IPS-15b (cell line): ENCODE measurements at regions not wholly inside any gene's neighbourhood (a gene's known extent, or its start where the extent isn't known, plus 50 kb on each side); places are given as distances from the start of the nearest gene placed in this dataset.
"Not testable (repeated sequence)": the region's sequence is repeated elsewhere in the genome, so short reads cannot be mapped to it uniquely, and the experiment has no call there.

ENCODE experiments used
- H3K27me3 ChIP-seq: one replicate; pipeline ENCODE4 v1.6.1; 2013; ENCODE audit warnings: low read length; ENCODE audit not compliant: control insufficient read depth, insufficient read depth
- H3K36me3 ChIP-seq: one replicate; pipeline ENCODE4 v1.6.1; 2013; ENCODE audit warnings: low read length; ENCODE audit not compliant: control insufficient read depth, insufficient read depth
- H3K4me1 ChIP-seq: one replicate; pipeline ENCODE4 v1.6.1; 2013; ENCODE audit warnings: mild to moderate bottlenecking, low read length; ENCODE audit not compliant: control insufficient read depth, insufficient read depth
- H3K4me3 ChIP-seq: one replicate; pipeline ENCODE4 v1.5.1; 2013; ENCODE audit warnings: low read depth, low read length
- H3K9ac ChIP-seq: one replicate; pipeline ENCODE4 v1.6.1; 2013; ENCODE audit warnings: low read depth, mild to moderate bottlenecking, low read length
- H3K9me3 ChIP-seq: one replicate; pipeline ENCODE4 v1.6.1; 2013; ENCODE audit warnings: mild to moderate bottlenecking, low read length; ENCODE audit not compliant: control insufficient read depth, insufficient read depth

GRCh38 chr15:62250186-62250585 is 85.1 kb upstream of the C2CD4B start:
- Histone ChIP-seq H3K9ac (no peak overlapping the region), H3K4me1 (no peaks in the 10 kb centered on the region), H3K36me3 (no peaks in the 10 kb centered on the region), H3K9me3 (no peaks in the 10 kb centered on the region), H3K27me3 (no peaks in the 10 kb centered on the region), H3K4me3 (no peak overlapping the region)

GRCh38 chr15:62250978-62251377 is 85.9 kb upstream of the C2CD4B start:
- Histone ChIP-seq H3K4me3 (no peak overlapping the region), H3K27me3 (no peaks in the 10 kb centered on the region), H3K9ac (no peak overlapping the region), H3K36me3 (no peaks in the 10 kb centered on the region), H3K9me3 (no peaks in the 10 kb centered on the region), H3K4me1 (no peaks in the 10 kb centered on the region)

GRCh38 chr15:62253294-62253693 is 88.2 kb upstream of the C2CD4B start:
- H3K4me1 ChIP-seq, result no peaks in the 10 kb centered on the region
- H3K9ac ChIP-seq, result no peak overlapping the region
- no peaks in the 10 kb centered on the region for H3K36me3 ChIP-seq
- no peak overlapping the region for H3K4me3 ChIP-seq
- H3K27me3 ChIP-seq, result no peaks in the 10 kb centered on the region
- H3K9me3 ChIP-seq, result no peaks in the 10 kb centered on the region

GRCh38 chr15:62254137-62254934 is 89.3 kb upstream of the C2CD4B start:
- no peaks in the 10 kb centered on the region for H3K36me3 ChIP-seq
- no peak overlapping the region for H3K4me3 ChIP-seq
- H3K9me3 ChIP-seq, result no peaks in the 10 kb centered on the region
- H3K27me3 ChIP-seq, result no peaks in the 10 kb centered on the region
- no peaks in the 10 kb centered on the region for H3K4me1 ChIP-seq
- no peak overlapping the region for H3K9ac ChIP-seq

- H3K27me3 ChIP-seq, H3K9me3 ChIP-seq, H3K9ac ChIP-seq, H3K4me3 ChIP-seq, H3K4me1 ChIP-seq, H3K36me3 ChIP-seq: not testable (repeated sequence)
Observed at GRCh38 chr15:62256430-62256829, 91.3 kb upstream of the C2CD4B start.

- Histone ChIP-seq H3K9ac (no peak overlapping the region), H3K27me3 (no peaks in the 10 kb centered on the region), H3K4me1 (no peaks in the 10 kb centered on the region), H3K9me3 (peaks cover 16% of the 10 kb centered on the region), H3K36me3 (no peaks in the 10 kb centered on the region), H3K4me3 (no peak overlapping the region)
Observed at GRCh38 chr15:62257996-62258521, 93.0 kb upstream of the C2CD4B start.

GRCh38 chr15:62262305-62262941 is 97.3 kb upstream of the C2CD4B start:
- no peak overlapping the region for H3K4me3 ChIP-seq
- H3K36me3 ChIP-seq, result no peaks in the 10 kb centered on the region
- no peak overlapping the region for H3K9ac ChIP-seq
- H3K27me3 ChIP-seq, result no peaks in the 10 kb centered on the region
- H3K4me1 ChIP-seq, result no peaks in the 10 kb centered on the region
- H3K9me3 ChIP-seq, result peaks cover 29% of the 10 kb centered on the region

GRCh38 chr15:62264196-62264595 is 99.1 kb upstream of the C2CD4B start:
- Histone ChIP-seq H3K27me3 (no peaks in the 10 kb centered on the region), H3K4me1 (no peaks in the 10 kb centered on the region), H3K9ac (no peak overlapping the region), H3K4me3 (no peak overlapping the region), H3K9me3 (peaks cover 29% of the 10 kb centered on the region), H3K36me3 (no peaks in the 10 kb centered on the region)

GRCh38 chr15:62269504-62269903 is 104.4 kb upstream of the C2CD4B start:
- Histone ChIP-seq H3K9ac (no peak overlapping the region), H3K9me3 (peaks cover 19% of the 10 kb centered on the region), H3K27me3 (no peaks in the 10 kb centered on the region), H3K36me3 (no peaks in the 10 kb centered on the region), H3K4me3 (no peak overlapping the region), H3K4me1 (no peaks in the 10 kb centered on the region)

GRCh38 chr15:62270216-62270921 is 105.3 kb upstream of the C2CD4B start:
- Histone ChIP-seq H3K27me3 (no peaks in the 10 kb centered on the region), H3K4me3 (no peak overlapping the region), H3K9me3 (peaks cover 19% of the 10 kb centered on the region), H3K36me3 (no peaks in the 10 kb centered on the region), H3K9ac (no peak overlapping the region), H3K4me1 (no peaks in the 10 kb centered on the region)

- Histone ChIP-seq H3K4me3 (no peak overlapping the region), H3K27me3 (no peaks in the 10 kb centered on the region), H3K9me3 (peaks cover 13% of the 10 kb centered on the region), H3K9ac (no peak overlapping the region), H3K36me3 (no peaks in the 10 kb centered on the region), H3K4me1 (no peaks in the 10 kb centered on the region)
Observed at GRCh38 chr15:62272290-62272689, 107.2 kb upstream of the C2CD4B start.
